NCI-H524 (cell line): ENCODE measurements at regions not wholly inside any gene's neighbourhood (a gene's known extent, or its start where the extent isn't known, plus 50 kb on each side); places are given as distances from the start of the nearest gene placed in this dataset.
A peak's percentile ranks its signal among the peaks of the same experiment; 100 is the strongest.

Experiments
- DNase-seq, 2 experiments: peaks; one replicate each; lab custom pipeline; 2025; lab: John Stamatoyannopoulos, UW

GRCh38 chr10:64080071-64080470, 558.9 kb downstream of the REEP3 start:
- DNase-seq, result no peak

- DNase-seq, result no peak
These were observed 560.8 kb downstream of the REEP3 start for GRCh38 chr10:64081947-64082482.

- DNase-seq, result no peak
These were observed 565.0 kb downstream of the REEP3 start for GRCh38 chr10:64086083-64086767.

- DNase-seq, result no peak
These were observed 568.4 kb downstream of the REEP3 start for GRCh38 chr10:64089648-64090047.

GRCh38 chr10:64090865-64091264, 569.7 kb downstream of the REEP3 start:
- no peak for DNase-seq

GRCh38 chr10:64091897-64092296, 570.7 kb downstream of the REEP3 start:
- DNase-seq, result peak in 1 of 2 experiments; percentile 25

GRCh38 chr10:64093304-64093703, 572.1 kb downstream of the REEP3 start:
- DNase-seq, result no peak

- no peak for DNase-seq
These were observed 572.8 kb downstream of the REEP3 start for GRCh38 chr10:64093946-64094535.

GRCh38 chr10:64096941-64097340, 575.7 kb downstream of the REEP3 start:
- no peak for DNase-seq

- DNase-seq, result no peak
These were observed 576.4 kb downstream of the REEP3 start for GRCh38 chr10:64097391-64098122.

GRCh38 chr10:64098994-64099393, 577.8 kb downstream of the REEP3 start:
- DNase-seq, result no peak

- DNase-seq, result no peak
These were observed 580.5 kb downstream of the REEP3 start for GRCh38 chr10:64101606-64102263.

GRCh38 chr10:64102264-64102633, 581.0 kb downstream of the REEP3 start:
- DNase-seq, result no peak

- DNase-seq, result no peak
These were observed 581.7 kb downstream of the REEP3 start for GRCh38 chr10:64102916-64103315.

- no peak for DNase-seq
These were observed 582.7 kb downstream of the REEP3 start for GRCh38 chr10:64103750-64104470.

GRCh38 chr10:64109926-64110495, 588.8 kb downstream of the REEP3 start:
- DNase-seq, result no peak

- DNase-seq, result no peak
These were observed 591.6 kb downstream of the REEP3 start for GRCh38 chr10:64112701-64113355.

GRCh38 chr10:64113375-64113774, 592.2 kb downstream of the REEP3 start:
- no peak for DNase-seq

GRCh38 chr10:64113792-64114191, 592.6 kb downstream of the REEP3 start:
- DNase-seq, result no peak

GRCh38 chr10:64115471-64115870, 594.3 kb downstream of the REEP3 start:
- no peak for DNase-seq
